Fibroblast of skin of right biceps (primary cell): ENCODE measurements at regions not wholly inside any gene's neighbourhood (a gene's known extent, or its start where the extent isn't known, plus 50 kb on each side); places are given as distances from the start of the nearest gene placed in this dataset.

Experiments used
- DNase-seq: peaks from one replicate; pipeline ENCODE4 v3.0.0-alpha.2; 2013

DNA sequence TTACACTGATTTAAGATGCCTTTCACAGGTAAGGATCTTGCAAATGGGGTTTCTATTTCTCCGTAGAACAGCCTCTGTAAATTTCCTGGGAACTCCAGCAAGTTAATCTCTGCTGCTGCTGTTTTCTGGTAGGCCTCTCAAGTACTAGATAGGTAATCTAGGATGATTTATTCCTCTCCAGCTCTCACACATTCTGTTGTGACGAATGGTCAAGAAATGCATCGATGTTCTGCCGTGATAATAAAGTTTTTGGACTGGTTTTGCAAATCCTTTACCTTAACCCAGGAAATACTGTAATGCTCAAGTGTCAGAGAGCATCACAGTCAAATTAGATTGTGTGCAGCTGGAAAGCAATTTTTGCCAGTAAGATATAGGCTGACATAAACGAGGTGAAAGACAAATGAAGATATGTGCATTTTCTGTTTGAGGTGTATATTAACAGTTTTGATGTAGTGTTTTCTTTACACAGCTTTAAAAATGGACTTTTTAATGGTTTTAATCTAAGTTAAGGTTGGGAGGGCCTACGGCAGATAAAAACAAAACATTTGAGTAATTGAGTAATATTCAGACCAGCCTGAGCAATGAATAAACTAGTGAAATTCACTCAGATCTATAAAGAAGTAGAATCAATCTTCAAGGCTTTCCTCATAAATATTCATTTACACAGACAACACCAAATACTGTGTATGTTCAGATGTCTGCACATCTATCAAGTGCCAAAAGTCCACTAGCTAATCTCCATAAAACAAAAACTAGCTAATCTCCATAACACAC is 300.6 kb upstream of the EDIL3 start:
- DNase-seq = peak; percentile 16

DNA sequence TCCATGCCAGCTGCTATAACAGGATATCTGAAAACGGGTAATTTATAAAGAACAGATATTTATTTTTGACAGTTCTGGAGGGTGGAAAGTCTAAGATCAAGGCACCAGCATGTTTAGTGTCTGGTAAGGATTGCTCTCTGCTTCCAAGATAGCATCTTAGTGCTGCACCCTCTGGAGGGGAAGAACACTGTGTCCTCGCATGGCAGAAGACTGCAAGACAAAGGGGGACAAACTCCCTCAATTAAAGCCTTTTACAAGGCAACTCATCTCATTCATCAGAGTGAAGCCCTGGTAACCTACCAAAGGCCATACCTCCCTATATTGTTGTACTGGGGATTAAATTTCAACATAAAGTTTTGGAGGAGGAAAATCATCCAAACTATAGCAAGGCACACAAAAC is 298.9 kb upstream of the EDIL3 start:
- no peak for DNase-seq

DNA sequence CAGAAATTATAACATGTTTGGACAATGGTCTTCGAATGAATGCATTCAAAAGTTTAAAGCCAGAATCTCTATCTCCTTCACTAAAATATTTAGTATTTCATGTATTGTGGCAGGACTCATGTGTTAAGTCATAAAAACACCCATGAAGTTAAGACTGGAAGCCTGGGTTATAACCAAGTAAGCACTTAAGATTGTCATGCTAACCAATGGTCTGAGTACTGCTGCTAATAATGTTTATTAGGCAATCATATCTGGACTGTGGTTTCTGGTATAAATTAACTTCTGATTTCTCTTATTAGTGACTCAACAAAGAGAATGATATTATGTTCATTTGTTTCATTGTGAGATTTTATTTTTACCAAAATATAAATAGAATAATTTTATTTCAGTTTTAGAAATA is 297.9 kb upstream of the EDIL3 start:
- peak; percentile 6 for DNase-seq

DNA sequence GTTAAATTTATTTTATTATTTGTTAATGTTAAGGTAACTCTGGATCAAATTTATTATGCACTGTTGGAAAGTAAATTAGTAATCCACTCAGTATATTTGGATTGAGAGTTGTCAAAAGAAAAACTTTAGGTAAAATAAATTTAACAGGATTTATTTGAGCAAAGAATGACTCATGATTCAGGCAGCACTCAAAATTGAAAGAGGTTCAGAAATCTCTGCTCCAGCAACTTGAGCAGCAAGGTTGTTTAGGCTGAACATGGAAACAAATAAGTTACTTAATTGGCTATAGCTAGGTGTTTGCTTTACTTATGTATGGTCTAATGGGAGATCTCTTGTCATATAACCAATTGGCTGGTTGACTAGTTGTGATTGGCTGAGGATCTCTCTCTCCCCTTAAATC is 296.2 kb upstream of the EDIL3 start:
- DNase-seq = no peak

DNA sequence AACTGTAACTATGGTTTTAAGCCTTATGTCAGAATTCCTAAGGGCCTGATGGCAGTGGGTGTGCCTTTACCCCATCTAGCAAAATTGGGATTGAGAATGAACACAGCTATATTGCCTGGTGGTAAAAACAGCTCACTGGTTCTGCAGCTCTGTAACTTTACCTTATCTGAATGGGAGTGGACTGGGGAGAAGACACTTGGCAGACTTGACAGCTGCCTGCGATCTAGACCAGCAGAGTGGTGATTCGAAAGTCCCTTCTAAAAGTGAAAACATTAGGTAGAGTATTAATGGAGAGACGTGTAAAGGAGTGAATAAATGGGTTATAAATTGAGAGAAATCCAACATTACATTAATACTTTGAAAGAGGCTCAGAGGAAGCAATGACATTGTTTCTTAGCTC is 289.1 kb upstream of the EDIL3 start:
- DNase-seq = no peak

DNA sequence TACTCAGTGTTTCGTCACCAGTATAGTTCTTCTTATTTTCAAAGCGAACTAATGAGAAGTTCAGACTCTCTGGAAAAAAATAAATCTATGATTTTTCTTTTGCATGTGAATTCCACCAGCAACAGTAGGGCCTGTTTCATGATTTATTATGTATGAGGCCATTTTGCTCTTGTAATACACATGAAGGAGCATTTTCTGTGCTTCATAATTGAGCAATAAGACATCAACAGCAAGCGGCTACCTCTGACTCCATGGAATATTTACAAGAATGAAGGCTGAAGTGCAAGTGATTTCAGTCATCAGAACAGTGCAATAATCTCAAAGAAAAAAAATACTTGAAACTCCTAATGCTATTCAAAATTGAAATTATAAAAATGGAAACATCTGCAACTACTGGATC is 282.9 kb upstream of the EDIL3 start:
- no peak for DNase-seq

DNA sequence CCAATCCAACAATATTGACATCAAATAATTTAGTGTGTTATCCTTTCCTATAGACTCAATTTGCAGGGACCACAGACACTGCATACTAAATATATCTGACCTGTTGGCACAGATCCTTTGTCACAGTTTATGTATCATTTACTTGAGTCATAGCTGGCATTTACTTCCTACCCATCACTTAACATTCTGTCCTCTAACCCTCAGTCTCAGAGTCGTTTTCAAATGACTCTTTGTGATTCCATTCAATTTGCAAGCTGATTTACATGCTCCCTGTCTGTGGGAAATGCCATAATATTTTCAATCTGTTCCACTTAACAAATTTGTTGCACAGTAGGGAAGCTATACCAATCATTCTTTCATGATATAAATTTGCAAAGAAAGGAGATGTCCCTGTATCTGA is 265.7 kb upstream of the EDIL3 start:
- no peak for DNase-seq

DNA sequence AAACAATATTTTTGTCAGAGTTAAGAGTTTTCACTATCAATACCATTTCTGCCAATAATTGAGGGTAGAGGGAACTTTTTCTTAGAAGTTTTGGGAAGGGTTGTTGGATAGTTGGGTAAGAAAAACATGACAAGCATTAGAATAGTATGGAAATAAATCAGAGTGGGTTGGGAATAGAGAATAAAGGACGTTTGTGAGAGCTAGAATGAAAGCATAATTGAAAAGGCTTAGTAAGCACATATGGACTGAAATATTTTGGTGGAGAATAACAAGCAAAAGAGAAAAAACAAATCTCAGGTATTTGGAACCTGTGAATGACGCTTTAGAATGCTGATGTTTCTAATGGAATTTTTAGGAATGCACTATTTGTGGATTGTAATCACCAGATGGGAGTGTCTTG is 262.9 kb upstream of the EDIL3 start:
- DNase-seq = no peak

DNA sequence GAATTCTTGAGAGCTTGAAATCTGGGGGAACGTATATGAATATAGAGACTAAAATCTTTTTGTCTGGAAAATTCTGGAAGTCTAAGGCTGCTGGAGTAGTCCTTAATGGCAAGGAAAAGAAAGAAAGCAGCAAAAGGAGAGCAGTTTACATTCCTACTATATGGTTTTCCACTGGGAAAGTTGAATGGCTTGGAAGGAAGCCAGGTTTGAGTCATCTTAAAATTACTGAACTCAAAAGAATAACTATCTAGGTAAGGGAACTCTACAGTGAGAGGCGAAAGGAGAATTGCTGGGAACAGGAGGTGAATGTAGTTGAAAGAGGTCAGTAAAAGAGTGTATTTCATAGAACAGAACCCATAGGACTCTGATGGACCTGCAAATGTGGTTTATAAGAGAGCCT is 258.1 kb upstream of the EDIL3 start:
- peak; percentile 78 for DNase-seq

DNA sequence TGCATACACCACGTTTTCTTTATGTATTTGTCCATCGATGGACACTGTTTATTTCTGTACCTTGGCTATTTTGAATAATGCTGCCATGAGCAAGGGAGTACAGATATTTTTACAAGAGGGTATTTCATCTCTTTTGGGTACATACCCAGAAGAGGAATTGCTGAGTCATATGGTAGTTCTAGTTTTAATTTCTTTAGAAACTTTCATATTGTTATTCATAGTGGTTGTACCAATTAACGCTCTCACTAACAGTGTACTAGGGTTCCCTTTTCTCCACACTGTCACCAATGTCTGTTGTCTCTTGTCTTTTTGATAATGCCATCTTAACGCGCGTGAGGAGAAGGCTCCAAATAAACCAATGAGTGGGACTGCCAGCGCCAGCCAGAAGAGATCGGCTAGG is 257.6 kb upstream of the EDIL3 start:
- DNase-seq = no peak

DNA sequence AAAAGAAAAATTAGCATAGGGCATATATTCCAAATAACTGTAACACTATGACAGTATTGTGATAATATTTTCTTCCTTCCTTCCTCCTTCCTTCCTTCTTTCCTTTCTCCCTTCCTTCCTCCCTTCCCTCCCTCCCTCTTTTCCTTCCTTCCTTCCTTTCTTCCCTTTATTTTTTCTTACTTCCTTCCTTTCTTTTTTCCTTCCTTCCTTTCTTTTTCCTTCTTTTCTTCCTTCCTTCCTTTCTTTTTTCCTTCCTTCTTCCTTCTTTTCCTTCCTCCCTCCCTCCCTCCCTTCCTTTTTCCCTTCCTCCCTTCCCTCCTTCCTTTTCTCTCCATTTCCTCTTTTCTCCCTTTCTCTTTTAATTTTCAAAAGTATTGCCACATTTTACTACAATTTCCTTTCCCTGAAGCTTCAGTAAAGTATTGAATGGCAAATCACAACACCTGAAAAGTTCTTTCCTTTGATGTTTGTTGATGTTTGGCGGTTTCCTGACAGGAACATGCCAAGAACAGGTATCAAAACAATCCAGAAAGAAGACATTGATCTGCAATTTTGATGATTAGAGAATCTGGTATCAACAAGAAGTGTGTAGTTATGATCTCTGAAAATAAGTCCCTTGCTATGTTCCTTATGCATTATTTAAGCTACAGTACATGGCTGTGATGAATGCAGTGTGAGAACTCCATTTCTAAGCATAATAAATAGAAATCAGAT is 253.1 kb upstream of the EDIL3 start:
- DNase-seq = no peak

DNA sequence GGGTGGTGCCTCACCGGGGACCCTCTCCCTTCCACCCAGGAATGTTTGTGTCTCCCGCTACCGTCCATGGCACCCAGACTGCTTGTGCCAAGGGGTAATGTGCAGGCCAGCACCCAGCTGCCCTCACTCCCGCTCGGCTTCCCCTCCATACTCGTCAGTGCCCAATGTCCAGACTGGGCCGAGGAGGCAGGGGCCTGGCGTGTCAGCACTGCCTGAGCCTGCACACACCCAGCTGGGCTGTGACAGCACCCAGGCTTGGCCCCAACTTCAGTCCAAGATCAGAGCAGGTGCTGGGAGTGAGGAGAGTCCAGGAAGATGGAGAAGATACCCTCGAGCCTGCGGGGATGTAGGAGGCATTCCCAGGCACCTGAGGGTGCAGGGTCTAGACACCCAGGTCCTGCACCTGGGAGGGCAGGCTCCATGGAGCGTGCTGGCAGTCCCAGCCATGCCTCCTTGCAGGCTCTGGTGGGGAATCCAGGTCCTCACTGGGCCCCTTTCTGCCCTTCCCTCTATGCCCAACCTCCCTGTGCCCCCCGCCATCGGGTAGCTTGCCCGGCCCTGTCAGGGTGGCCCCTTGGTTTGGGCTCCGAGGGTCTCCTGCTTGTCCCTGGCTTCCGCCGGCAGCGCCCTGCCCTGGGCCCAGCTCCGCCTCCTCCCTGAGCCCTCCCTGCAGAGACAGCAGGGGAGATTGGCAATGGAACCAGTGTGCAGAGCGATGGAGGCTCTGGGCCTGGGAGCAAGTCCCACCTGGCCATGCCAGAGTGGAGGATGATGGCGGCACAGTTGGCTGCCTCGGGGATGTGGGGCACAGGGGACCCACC is 250.8 kb upstream of the EDIL3 start:
- DNase-seq = no peak

DNA sequence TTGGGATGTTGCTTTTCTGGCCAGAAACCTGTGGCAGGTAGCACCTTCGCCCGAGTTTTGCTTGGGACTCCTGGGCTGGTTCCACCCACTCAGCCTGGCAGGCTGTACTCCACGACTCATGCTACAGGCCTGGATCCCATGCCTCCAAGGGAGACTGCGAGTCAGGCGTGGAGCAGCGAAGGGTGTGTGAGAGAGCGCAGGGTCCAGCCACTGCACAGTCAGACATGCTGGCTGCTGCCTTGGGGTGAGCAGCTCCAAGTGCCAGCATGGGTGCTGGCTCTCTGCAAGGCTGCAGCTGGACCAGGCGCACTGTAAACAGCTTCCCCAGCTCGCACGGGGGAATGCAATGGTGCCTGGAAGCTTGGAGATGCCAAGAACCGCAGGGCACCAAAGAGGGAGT is 249.6 kb upstream of the EDIL3 start:
- peak; percentile 21 for DNase-seq

DNA sequence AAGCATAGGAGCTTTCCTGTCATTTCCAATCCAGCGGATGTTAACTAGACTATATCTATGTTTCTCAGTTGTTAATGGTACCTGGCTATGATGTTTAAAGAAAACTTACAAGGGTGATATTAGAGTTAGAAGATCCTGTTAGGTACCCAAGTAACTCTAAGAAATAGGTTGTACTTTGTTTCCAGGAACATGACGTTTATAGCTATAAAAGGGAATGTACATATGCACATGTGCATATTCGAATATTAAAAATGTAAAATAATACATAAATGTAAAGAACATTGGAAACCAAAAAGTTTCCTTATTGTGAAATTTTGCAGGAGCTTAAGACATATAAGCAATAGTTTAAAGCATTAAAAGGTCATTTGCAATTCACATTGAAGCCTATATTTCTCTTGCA is 247.7 kb upstream of the EDIL3 start:
- DNase-seq = no peak

DNA sequence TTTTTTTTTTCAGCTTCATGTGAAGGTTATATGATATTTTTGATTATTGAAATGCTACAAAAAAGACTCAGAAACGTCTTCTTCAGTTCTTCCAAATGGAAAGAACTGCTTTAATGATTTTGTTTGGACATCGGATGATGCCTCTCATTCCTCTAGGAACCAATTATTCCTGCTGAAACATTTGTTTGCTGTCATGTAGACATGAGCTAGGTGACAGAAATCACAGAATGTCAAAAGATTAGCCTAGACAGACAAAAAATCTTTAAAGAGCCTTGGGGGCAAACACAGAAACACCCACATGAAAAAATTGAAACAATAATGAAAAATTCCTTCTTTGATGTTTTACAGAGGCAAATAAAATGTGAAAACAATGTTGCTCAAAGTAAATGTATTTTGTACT is 244.2 kb upstream of the EDIL3 start:
- no peak for DNase-seq

DNA sequence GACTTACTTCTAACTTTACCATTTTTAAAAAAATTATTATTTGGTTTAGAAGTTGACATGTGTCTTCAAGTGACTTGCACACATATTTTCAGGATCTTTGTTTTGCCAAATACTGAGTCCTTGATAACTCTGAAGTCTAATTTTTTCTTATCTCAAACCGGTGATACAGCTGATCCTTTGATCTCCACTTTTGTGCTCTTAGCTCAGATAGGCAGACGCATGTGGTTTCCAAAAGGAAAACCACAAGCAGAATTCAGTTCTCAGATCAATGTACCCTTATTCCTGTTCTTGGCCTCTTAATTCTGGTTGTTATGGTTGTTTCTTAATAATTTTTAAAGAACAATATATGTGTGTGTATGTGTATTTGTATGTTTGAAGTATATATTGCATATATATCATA is 238.3 kb upstream of the EDIL3 start:
- DNase-seq = no peak

DNA sequence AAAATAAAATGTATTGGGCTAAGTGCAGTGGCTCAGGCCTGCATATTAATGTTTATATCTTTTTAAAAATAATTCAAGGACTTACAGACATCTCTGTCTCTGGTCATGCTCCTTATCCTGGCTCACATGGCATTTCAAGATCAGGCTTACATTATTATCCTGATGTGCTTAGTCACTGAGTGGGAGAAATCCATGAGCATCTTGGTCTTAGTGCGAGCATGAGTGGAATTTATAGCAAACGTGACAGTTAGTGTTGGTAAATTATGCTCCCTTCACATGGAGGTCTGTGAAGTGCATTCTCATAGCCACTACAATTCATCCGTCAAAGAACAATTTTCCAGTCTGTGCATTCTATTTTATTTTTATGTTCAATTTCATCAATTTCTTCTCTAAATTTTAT is 237.8 kb upstream of the EDIL3 start:
- no peak for DNase-seq

DNA sequence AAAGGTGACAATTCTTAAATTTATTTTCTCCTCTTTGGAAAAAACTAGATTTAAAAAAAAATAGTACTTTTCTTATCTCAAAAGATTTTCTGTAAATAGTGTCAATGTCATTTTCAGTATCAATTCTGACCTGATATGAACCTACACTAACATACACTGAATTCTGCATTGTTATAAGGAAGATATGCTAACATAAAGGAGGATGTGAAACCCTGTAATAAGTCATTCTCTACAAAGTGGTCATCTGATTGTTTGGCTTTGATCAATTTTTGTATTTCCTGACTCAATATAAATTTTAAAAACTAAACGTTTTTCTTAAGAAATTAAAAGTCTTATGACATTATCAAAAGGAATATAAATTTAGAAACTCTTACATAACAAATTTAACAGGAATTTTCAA is 233.6 kb upstream of the EDIL3 start:
- no peak for DNase-seq

DNA sequence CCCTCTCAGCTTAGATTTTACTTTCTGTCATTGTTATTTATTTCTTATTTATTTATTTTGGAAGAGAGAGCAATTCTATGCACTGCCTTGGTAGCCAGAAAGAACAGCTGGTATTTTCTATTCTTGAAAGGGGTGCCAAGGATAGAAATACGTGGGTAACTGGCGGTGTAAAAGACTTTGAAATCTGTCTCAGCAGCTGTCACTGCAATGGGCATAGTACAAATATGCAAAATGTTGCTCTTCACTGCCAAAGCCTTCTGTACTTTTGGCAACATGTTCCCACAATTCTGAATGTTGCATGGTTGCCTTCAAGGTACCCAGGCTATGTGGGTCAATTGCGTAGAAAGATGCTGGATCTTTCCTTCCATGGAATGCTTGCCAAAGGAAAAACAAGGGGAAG is 230.2 kb upstream of the EDIL3 start:
- no peak for DNase-seq

DNA sequence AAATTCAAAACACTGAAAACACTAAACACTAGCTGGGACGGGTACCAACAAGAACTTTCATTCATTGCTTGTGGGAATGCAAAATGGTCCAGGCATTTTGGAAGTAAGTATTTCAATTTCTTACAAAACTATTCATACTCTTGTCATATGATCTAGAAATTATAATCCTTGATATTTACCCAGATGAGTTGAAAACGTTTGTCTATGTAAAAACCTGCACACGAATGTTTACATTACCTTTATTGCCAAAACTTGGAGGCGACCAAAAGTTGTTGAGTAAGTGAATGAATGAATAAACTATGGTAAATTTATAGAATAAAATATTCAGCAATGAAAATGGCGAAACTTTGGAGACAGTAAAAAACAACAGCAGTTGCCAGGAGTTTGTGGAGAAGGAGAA is 222.1 kb upstream of the EDIL3 start:
- no peak for DNase-seq

DNA sequence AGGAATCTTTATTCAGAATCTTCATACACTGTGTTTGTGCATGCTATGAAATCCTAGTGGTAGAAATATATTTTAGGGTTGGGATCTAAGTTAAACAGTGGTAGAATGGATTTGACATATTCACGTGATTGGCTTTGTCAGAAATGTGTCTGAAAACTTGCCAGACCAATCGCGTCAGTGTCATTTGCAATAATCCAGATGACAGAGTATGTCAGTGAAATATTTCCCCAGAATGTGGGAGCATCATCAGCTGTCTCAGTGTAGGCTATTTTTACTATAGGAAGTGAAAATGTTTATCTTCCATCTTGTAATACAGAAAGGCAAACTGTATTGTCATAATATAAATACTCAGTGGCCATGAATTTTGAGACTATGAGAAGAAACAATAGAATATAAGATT is 220.6 kb upstream of the EDIL3 start:
- peak; percentile 58 for DNase-seq

DNA sequence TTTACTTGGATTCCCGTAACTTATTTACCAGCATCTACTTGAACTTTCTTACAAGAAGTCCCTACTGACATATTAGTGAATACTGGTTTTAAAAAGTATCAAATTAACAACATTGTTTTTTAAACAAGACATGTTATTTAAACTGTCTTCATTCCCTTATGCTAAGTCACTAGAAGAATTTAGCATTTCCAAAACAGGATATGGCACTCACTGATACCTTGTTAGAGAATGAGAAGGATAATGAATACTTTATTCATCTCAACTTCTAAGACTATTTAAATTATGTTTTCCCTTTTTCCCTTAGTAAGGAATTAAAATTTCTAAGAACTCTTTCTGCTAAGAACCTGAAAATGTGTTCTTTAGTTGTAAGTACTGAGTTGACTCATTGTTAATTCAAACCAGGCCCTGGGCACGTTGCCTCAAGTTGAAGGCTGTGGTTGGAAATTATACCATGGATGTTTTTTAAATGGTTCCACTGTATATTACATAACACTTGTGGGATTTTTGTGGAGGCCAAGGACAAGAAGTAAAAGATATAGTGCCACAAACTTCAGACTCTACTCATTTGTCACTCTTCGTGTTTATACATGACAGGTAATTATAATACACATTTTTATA is 219.0 kb upstream of the EDIL3 start:
- DNase-seq = peak; percentile 97

DNA sequence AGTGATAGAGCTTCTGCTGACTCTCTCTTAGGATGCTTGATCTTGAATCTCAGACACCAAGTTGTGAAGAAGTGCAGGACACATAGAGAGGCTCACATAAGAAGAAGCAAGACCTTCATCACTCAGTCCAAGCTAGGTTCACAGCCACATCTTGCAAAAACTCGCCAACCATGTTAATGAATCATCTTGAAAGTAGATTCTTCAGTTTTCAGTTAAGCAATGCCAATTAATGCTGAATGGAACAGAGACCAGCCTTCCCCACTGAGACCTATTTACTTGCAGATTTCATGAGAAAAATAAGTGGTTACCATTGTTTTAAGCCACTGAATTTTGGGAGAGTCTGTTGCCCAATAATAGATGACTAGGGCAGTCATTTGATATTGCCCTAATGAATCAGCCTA is 217.7 kb upstream of the EDIL3 start:
- peak; percentile 7 for DNase-seq

DNA sequence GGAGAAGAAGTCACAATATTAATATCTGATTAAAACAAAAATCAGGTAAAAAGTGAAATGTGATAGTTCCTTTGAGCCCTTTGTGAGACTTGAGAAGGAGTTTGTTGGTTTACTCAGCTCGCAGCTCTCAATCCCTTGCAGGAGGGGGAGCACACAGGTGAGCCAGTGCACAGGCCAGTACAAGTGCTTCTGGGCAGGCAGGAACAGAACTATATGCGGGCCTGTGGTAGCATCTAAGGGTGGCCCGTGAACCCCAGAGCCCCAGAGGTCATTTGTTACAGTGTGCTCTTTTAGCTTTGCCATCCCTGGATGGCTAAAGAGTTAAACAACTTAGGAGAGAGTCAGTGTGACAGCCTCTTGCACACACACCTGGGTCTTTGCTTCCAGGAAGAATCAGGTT is 215.3 kb upstream of the EDIL3 start:
- DNase-seq = no peak
